ENCODE measurements at regions not wholly inside any gene's neighbourhood (a gene's known extent, or its start where the extent isn't known, plus 50 kb on each side); places are given as distances from the start of the nearest gene placed in this dataset.

GRCh38 chr6:92289831-92290230 is 1129.5 kb downstream of the EPHA7 start:
- H4K20me1 ChIP-seq (ENCODE audit: control insufficient read depth, extremely low read depth, insufficient read depth, low read length), result no peaks in the 10 kb centered on the region
- H3K79me2 ChIP-seq (ENCODE audit: control insufficient read depth, insufficient read depth, low read length), result no peaks in the 10 kb centered on the region
- no peak overlapping the region for H2AFZ ChIP-seq (ENCODE audit: low read length)
- no peaks in the 10 kb centered on the region for H3K27me3 ChIP-seq (ENCODE audit: control insufficient read depth, insufficient read depth, low read length)
- H3K27ac ChIP-seq (ENCODE audit: insufficient read depth, low read length), result no peak overlapping the region
- no peak overlapping the region for H3K4me3 ChIP-seq (replicated peaks in 1 of 4; ENCODE audit: control extremely low read depth in 1 of 4, insufficient read depth in 1 of 4, low read depth in 3 of 4, low read length in 4 of 4)
- H3K9ac ChIP-seq (ENCODE audit: insufficient read depth, low read length), result no peak overlapping the region
- H3K9me3 ChIP-seq (ENCODE audit: control insufficient read depth, insufficient read depth, low read depth, low read length), result no peaks in the 10 kb centered on the region
- H3K4me2 ChIP-seq (ENCODE audit: extremely low read depth, insufficient read depth, low read length), result no peak overlapping the region
- H3K4me1 ChIP-seq (ENCODE audit: control insufficient read depth, extremely low read depth, insufficient read depth, low read length), result no peaks in the 10 kb centered on the region
- TF ChIP-seq CTCF (conservative IDR thresholded peaks at IDR 0.05 in 1 of 2, IDR thresholded peaks at IDR 0.05 in 1 of 2; ENCODE audit: low read depth in 1 of 2, low read length in 2 of 2), result no peak
- TF ChIP-seq EZH2 (IDR thresholded peaks at IDR 0.05; ENCODE audit: low read length, missing control alignments), result no peak
- no peaks in the 10 kb centered on the region for H3K36me3 ChIP-seq (ENCODE audit: control insufficient read depth, insufficient read depth, low read length)
- no peak for DNase-seq (ENCODE audit: low read depth in 2 of 2)

- H3K4me2 ChIP-seq (ENCODE audit: extremely low read depth, insufficient read depth, low read length), result no peak overlapping the region
- no peak for DNase-seq (ENCODE audit: low read depth in 2 of 2)
- H3K9me3 ChIP-seq (ENCODE audit: control insufficient read depth, insufficient read depth, low read depth, low read length), result no peaks in the 10 kb centered on the region
- H3K36me3 ChIP-seq (ENCODE audit: control insufficient read depth, insufficient read depth, low read length), result no peaks in the 10 kb centered on the region
- no peak overlapping the region for H2AFZ ChIP-seq (ENCODE audit: low read length)
- no peak overlapping the region for H3K9ac ChIP-seq (ENCODE audit: insufficient read depth, low read length)
- H3K4me1 ChIP-seq (ENCODE audit: control insufficient read depth, extremely low read depth, insufficient read depth, low read length), result no peaks in the 10 kb centered on the region
- no peak overlapping the region for H3K4me3 ChIP-seq (replicated peaks in 1 of 4; ENCODE audit: control extremely low read depth in 1 of 4, insufficient read depth in 1 of 4, low read depth in 3 of 4, low read length in 4 of 4)
- no peaks in the 10 kb centered on the region for H3K79me2 ChIP-seq (ENCODE audit: control insufficient read depth, insufficient read depth, low read length)
- no peak overlapping the region for H3K27ac ChIP-seq (ENCODE audit: insufficient read depth, low read length)
- H4K20me1 ChIP-seq (ENCODE audit: control insufficient read depth, extremely low read depth, insufficient read depth, low read length), result no peaks in the 10 kb centered on the region
- TF ChIP-seq CTCF (conservative IDR thresholded peaks at IDR 0.05 in 1 of 2, IDR thresholded peaks at IDR 0.05 in 1 of 2; ENCODE audit: low read depth in 1 of 2, low read length in 2 of 2), result no peak
- no peak for TF ChIP-seq EZH2 (IDR thresholded peaks at IDR 0.05; ENCODE audit: low read length, missing control alignments)
- H3K27me3 ChIP-seq (ENCODE audit: control insufficient read depth, insufficient read depth, low read length), result no peaks in the 10 kb centered on the region
Measured at GRCh38 chr6:92281571-92282076, 1137.7 kb downstream of the EPHA7 start.

GRCh38 chr6:92275150-92275549 is 1144.2 kb downstream of the EPHA7 start:
- no peak overlapping the region for H2AFZ ChIP-seq (ENCODE audit: low read length)
- H4K20me1 ChIP-seq (ENCODE audit: control insufficient read depth, extremely low read depth, insufficient read depth, low read length), result no peaks in the 10 kb centered on the region
- no peak overlapping the region for H3K9ac ChIP-seq (ENCODE audit: insufficient read depth, low read length)
- H3K36me3 ChIP-seq (ENCODE audit: control insufficient read depth, insufficient read depth, low read length), result no peaks in the 10 kb centered on the region
- H3K4me3 ChIP-seq (replicated peaks in 1 of 4; ENCODE audit: control extremely low read depth in 1 of 4, insufficient read depth in 1 of 4, low read depth in 3 of 4, low read length in 4 of 4), result no peak overlapping the region
- no peaks in the 10 kb centered on the region for H3K9me3 ChIP-seq (ENCODE audit: control insufficient read depth, insufficient read depth, low read depth, low read length)
- H3K4me1 ChIP-seq (ENCODE audit: control insufficient read depth, extremely low read depth, insufficient read depth, low read length), result no peaks in the 10 kb centered on the region
- no peak overlapping the region for H3K4me2 ChIP-seq (ENCODE audit: extremely low read depth, insufficient read depth, low read length)
- TF ChIP-seq CTCF (conservative IDR thresholded peaks at IDR 0.05 in 1 of 2, IDR thresholded peaks at IDR 0.05 in 1 of 2; ENCODE audit: low read depth in 1 of 2, low read length in 2 of 2), result no peak
- no peak for TF ChIP-seq EZH2 (IDR thresholded peaks at IDR 0.05; ENCODE audit: low read length, missing control alignments)
- no peaks in the 10 kb centered on the region for H3K27me3 ChIP-seq (ENCODE audit: control insufficient read depth, insufficient read depth, low read length)
- H3K79me2 ChIP-seq (ENCODE audit: control insufficient read depth, insufficient read depth, low read length), result no peaks in the 10 kb centered on the region
- DNase-seq (ENCODE audit: low read depth in 2 of 2), result no peak
- H3K27ac ChIP-seq (ENCODE audit: insufficient read depth, low read length), result no peak overlapping the region

Measured in fibroblast of lung (primary cell).